Kidney (tissue), 13 donors: ENCODE measurements at regions not wholly inside any gene's neighbourhood (a gene's known extent, or its start where the extent isn't known, plus 50 kb on each side); places are given as distances from the start of the nearest gene placed in this dataset.

Experiments used
- DNase-seq, 5 donors: peaks; one replicate each; pipeline ENCODE4 v3.0.0-alpha.2; 2013 to 2020
- FAIRE-seq: peaks from 2 replicates; lab custom pipeline; 2012; peaks lifted over from hg19 to GRCh38; lab: Jason Lieb, UNC
- H3K27ac ChIP-seq, 2 donors: one replicate each; pipeline ENCODE4 v1.7.0; 2013; ENCODE audit warnings: low read depth in 2 of 2, low read length in 2 of 2, inconsistent platforms in 1 of 2
- H3K27me3 ChIP-seq: one replicate; pipeline ENCODE4 v1.7.1; 2013; ENCODE audit warnings: low read length, inconsistent platforms; ENCODE audit not compliant: control insufficient read depth, insufficient read depth
- H3K36me3 ChIP-seq, 3 donors: one replicate each; pipeline versions ENCODE4 v1.7.0 to v1.7.1; 2013; ENCODE audit warnings: low read length in 3 of 3, control low read depth in 1 of 3, inconsistent platforms in 1 of 3; ENCODE audit not compliant: insufficient read depth in 3 of 3, control insufficient read depth in 2 of 3
- H3K4me1 ChIP-seq, 3 donors: one replicate each; pipeline versions ENCODE4 v1.7.0 to v1.7.1; 2013; ENCODE audit warnings: low read length in 3 of 3, inconsistent platforms in 1 of 3, low read depth in 1 of 3; ENCODE audit not compliant: control insufficient read depth in 2 of 3, insufficient read depth in 2 of 3
- H3K4me3 ChIP-seq, 3 donors: one replicate each; pipeline versions ENCODE4 v1.7.0 to v1.8.1; 2013; ENCODE audit warnings: low read length in 3 of 3, control low read depth in 1 of 3, inconsistent platforms in 1 of 3
- H3K9ac ChIP-seq, 3 donors: one replicate each; pipeline versions ENCODE4 v1.7.0 to v1.7.1; 2013; ENCODE audit warnings: low read length in 3 of 3, control low read depth in 1 of 3, inconsistent platforms in 1 of 3
- H3K9me3 ChIP-seq, 3 donors: one replicate each; pipeline versions ENCODE4 v1.7.0 to v1.7.1; 2013; ENCODE audit warnings: low read length in 3 of 3, control low read depth in 1 of 3, inconsistent platforms in 1 of 3; ENCODE audit not compliant: control insufficient read depth in 2 of 3, insufficient read depth in 1 of 3
- CTCF ChIP-seq: IDR thresholded peaks from 3 replicates; pipeline ENCODE4 v1.5.1; 2012; ENCODE audit warnings: mild to moderate bottlenecking, moderate library complexity, borderline replicate concordance; ENCODE audit not compliant: insufficient read depth; ENCODE audit errors: extremely low read depth
- intact Hi-C: fragments of 100-400 bp; cut with DNase I; formaldehyde crosslinking; loops from one replicate; pipeline ENCODE4 v1.11.1; 2022
- donor health status: control.
- donor health status: control.
- donor health status: control.
- donor health status: control.
- donor health status: control.
- donor health status: DM: yes; HTN: yes; CAD: no.
- donor health status: Normal renal cell carcinoma (clear cell type).

DNA sequence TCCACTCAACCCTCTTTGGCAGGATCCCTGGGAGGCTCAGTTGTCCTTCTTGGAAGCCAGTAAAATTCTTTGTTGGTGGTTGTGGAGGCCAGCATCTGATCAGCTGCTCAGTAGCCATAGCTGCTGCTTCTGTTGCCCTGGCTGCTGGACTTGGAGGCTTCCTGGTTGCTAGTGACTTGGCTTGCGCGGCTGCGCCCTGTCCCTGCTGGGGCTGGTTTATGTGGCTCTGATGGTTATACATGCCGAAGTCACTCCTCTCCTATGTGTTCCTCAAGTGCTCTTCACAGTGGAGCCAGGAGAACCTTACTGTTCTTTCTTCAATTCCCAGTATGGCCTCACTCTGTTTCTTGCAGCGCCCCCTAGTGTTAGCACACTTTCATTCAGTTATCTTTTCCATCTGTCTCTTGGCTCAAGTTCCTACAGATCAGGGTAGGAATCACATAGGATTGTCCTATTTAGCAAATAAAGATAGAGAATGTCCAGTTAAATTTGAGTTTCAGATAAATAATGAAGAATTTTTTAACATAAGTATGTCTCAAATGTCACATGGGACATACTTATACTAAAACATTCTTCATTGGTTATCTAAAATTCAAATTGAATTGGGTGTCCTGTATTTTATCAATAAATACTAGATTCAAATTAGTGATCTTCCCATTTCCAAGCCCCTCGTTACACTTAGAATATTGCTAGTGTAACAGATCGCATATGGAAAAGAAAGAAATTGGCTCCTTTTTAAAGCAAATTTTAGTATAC, 176.5 kb downstream of the TGFB2 start:
- intact Hi-C loops, result no loop called here
- FAIRE-seq, result no peak
- no peaks in the 10 kb centered on the region for H3K36me3 ChIP-seq
- TF ChIP-seq CTCF, result peak; percentile 73
- no peak overlapping the region for H3K27ac ChIP-seq
- DNase-seq, result peak in 2 of 5 donors; percentile 27 to 40
- no peak overlapping the region for H3K4me3 ChIP-seq
- H3K4me1 ChIP-seq, result no peaks in the 10 kb centered on the region
- H3K9ac ChIP-seq, result no peak overlapping the region
- H3K9me3 ChIP-seq, result no peaks in the 10 kb centered on the region
- H3K27me3 ChIP-seq, result no peaks in the 10 kb centered on the region

GRCh38 chr1:218524526-218524925, 179.4 kb downstream of the TGFB2 start:
- no peaks in the 10 kb centered on the region for H3K9me3 ChIP-seq
- no peaks in the 10 kb centered on the region for H3K36me3 ChIP-seq
- H3K4me1 ChIP-seq, result no peaks in the 10 kb centered on the region
- H3K9ac ChIP-seq, result no peak overlapping the region
- no peaks in the 10 kb centered on the region for H3K27me3 ChIP-seq
- no peak overlapping the region for H3K4me3 ChIP-seq
- FAIRE-seq (no peak), DNase-seq (no peak)
- TF ChIP-seq CTCF, result no peak
- H3K27ac ChIP-seq, result no peak overlapping the region
- intact Hi-C loops, result no loop called here

GRCh38 chr1:218525031-218525430, 179.9 kb downstream of the TGFB2 start:
- intact Hi-C loops, result no loop called here
- Histone ChIP-seq H3K27ac (no peak overlapping the region), H3K36me3 (no peaks in the 10 kb centered on the region), H3K9me3 (no peaks in the 10 kb centered on the region), H3K4me3 (no peak overlapping the region), H3K9ac (no peak overlapping the region), H3K27me3 (no peaks in the 10 kb centered on the region), H3K4me1 (no peaks in the 10 kb centered on the region)
- no peak for TF ChIP-seq CTCF
- DNase-seq (no peak), FAIRE-seq (no peak)
